ENCODE measurements at regions not wholly inside any gene's neighbourhood (a gene's known extent, or its start where the extent isn't known, plus 50 kb on each side); places are given as distances from the start of the nearest gene placed in this dataset.

- no peaks in the 10 kb centered on the region for H3K23me2 ChIP-seq (ENCODE audit: low read depth, low read length)
- no peak overlapping the region for H3K27ac ChIP-seq (ENCODE audit: low read depth, low read length)
- no peak overlapping the region for H3K18ac ChIP-seq (ENCODE audit: extremely low read depth, low read length)
- H2BK15ac ChIP-seq (ENCODE audit: low read length), result no peak overlapping the region
- H3K4ac ChIP-seq (replicated peaks; ENCODE audit: insufficient read length, low read depth, low read length), result no peak overlapping the region
- no peak overlapping the region for H4K91ac ChIP-seq (replicated peaks; ENCODE audit: insufficient read length, low read length)
- no peaks in the 10 kb centered on the region for H4K20me1 ChIP-seq (replicated peaks in 1 of 2; ENCODE audit: control insufficient read depth in 1 of 2, insufficient read depth in 2 of 2, low read length in 2 of 2)
- H3K79me1 ChIP-seq (ENCODE audit: low read depth, low read length), result no peaks in the 10 kb centered on the region
- no peak overlapping the region for H4K5ac ChIP-seq (ENCODE audit: insufficient read length, low read depth, low read length)
- H2AFZ ChIP-seq (ENCODE audit: low read length), result no peak overlapping the region
- no peak overlapping the region for H3K23ac ChIP-seq (ENCODE audit: insufficient read length)
- no peak overlapping the region for H2BK20ac ChIP-seq (ENCODE audit: low read length)
- CTCF ChIA-PET (ENCODE audit: partially characterized antibody), result interaction anchor here (0.6 to 1.5 kb wide), 7 partner anchors 8 to 343 kb away, joined by 3 to 5 read pairs (median 3); no protein-coding TSS in a partner anchor
- no peak overlapping the region for H2BK5ac ChIP-seq (ENCODE audit: low read depth, low read length)
- DNase-seq (ENCODE audit: low read depth in 1 of 2, low spot score in 2 of 2) (no peak), FAIRE-seq (no peak)
- peaks cover 0 to 14% (median 7%) of the 10 kb centered on the region in 4 experiments; a peak in 6 of 7 replicates for H3K4me1 ChIP-seq (replicated peaks in 1 of 4; ENCODE audit: control insufficient read depth in 3 of 4, insufficient read depth in 4 of 4, low read length in 3 of 4)
- H3K9me3 ChIP-seq (ENCODE audit: insufficient read depth in 2 of 2, low read depth in 1 of 2, low read length in 1 of 2), result no peaks in the 10 kb centered on the region
- no peak overlapping the region for H2BK12ac ChIP-seq (ENCODE audit: low read depth, low read length)
- H3K9ac ChIP-seq (replicated peaks in 1 of 4; ENCODE audit: extremely low read depth in 1 of 4, low read depth in 3 of 4, low read length in 3 of 4), result no peak overlapping the region
- no peak overlapping the region for H4K8ac ChIP-seq (ENCODE audit: extremely low read depth, insufficient read depth, low read length)
- no peak overlapping the region for H3K4me2 ChIP-seq (ENCODE audit: insufficient read depth in 1 of 2, low read depth in 2 of 2, low read length in 2 of 2)
- H3K4me3 ChIP-seq (ENCODE audit: extremely low read depth in 1 of 4, insufficient read depth in 2 of 4, low read depth in 3 of 4, low read length in 4 of 4), result no peak overlapping the region
- WGBS, 2 experiments (ENCODE audit: extremely low coverage in 1 of 2, insufficient coverage in 1 of 2, insufficient read length in 1 of 2, insufficient replicate concordance in 2 of 2, low coverage in 1 of 2, low lambda C conversion rate in 2 of 2, missing lambda C conversion rate in 1 of 2), result 95% methylated on average over 8 of the region's 8 CpGs; no CpG with 5 or more reads in 1 of the 2 experiments
- no peak overlapping the region for H2BK120ac ChIP-seq (replicated peaks; ENCODE audit: low read depth, low read length)
- no peak overlapping the region for H3K56ac ChIP-seq (replicated peaks; ENCODE audit: insufficient read length, low read depth, low read length)
- H3K27me3 ChIP-seq (replicated peaks in 1 of 4; ENCODE audit: control insufficient read depth in 3 of 4, extremely low read depth in 1 of 4, insufficient read depth in 3 of 4, low read length in 3 of 4), result no peaks in the 10 kb centered on the region
- no peak overlapping the region for H2AK5ac ChIP-seq (ENCODE audit: low read depth, low read length)
- no peaks in the 10 kb centered on the region for H3K79me2 ChIP-seq (ENCODE audit: control insufficient read depth in 1 of 2, insufficient read depth in 2 of 2, low read length in 2 of 2)
- H3K14ac ChIP-seq (ENCODE audit: insufficient read length), result no peak overlapping the region
- no peaks in the 10 kb centered on the region for H3K36me3 ChIP-seq (ENCODE audit: control insufficient read depth in 2 of 4, insufficient read depth in 4 of 4, low read length in 3 of 4)
- POLR2A ChIA-PET (ENCODE audit: partially characterized antibody), result no interaction called here
- TF ChIP-seq HDAC6 (IDR thresholded peaks at IDR 0.05; ENCODE audit: low read depth, low read length) (no peak), JUND (IDR thresholded peaks at IDR 0.05; ENCODE audit: low read length) (no peak), SUZ12 (IDR thresholded peaks at IDR 0.05; ENCODE audit: low read length) (no peak), TBP (IDR thresholded peaks at IDR 0.05; ENCODE audit: low read depth, low read length) (no peak), CREB1 (IDR thresholded peaks at IDR 0.05) (no peak), BCL11A (IDR thresholded peaks at IDR 0.05; ENCODE audit: low read depth in 2 of 2, low read length in 2 of 2) (no peak), SIX5 (IDR thresholded peaks at IDR 0.05; ENCODE audit: low read depth, low read length) (no peak), SP2 (IDR thresholded peaks at IDR 0.05; ENCODE audit: low read length) (no peak), POLR2AphosphoS5 (IDR thresholded peaks at IDR 0.05; ENCODE audit: low read depth, low read length) (no peak), SAP30 (IDR thresholded peaks at IDR 0.05; ENCODE audit: insufficient read depth, insufficient replicate concordance, low read length) (no peak), GABPA (IDR thresholded peaks at IDR 0.05; ENCODE audit: borderline replicate concordance, insufficient read depth, low read length) (no peak), NANOG (IDR thresholded peaks at IDR 0.05; ENCODE audit: insufficient read depth, low read depth, low read length, poor library complexity, severe bottlenecking) (no peak), RXRA (IDR thresholded peaks at IDR 0.05; ENCODE audit: insufficient read depth, low read depth, low read length) (no peak), SIN3A (conservative IDR thresholded peaks at IDR 0.05 in 1 of 2, IDR thresholded peaks at IDR 0.05 in 1 of 2; ENCODE audit: low read depth in 1 of 2, low read length in 2 of 2) (no peak)
- TF ChIP-seq, protein P1, sequence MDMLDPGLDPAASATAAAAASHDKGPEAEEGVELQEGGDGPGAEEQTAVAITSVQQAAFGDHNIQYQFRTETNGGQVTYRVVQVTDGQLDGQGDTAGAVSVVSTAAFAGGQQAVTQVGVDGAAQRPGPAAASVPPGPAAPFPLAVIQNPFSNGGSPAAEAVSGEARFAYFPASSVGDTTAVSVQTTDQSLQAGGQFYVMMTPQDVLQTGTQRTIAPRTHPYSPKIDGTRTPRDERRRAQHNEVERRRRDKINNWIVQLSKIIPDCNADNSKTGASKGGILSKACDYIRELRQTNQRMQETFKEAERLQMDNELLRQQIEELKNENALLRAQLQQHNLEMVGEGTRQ (IDR thresholded peaks at IDR 0.05; ENCODE audit: low read length), result no peak
Observed at GRCh38 chr7:47720907-47721244, 139.0 kb upstream of the TNS3 start.
